HEK293T (cell line): ENCODE measurements at regions not wholly inside any gene's neighbourhood (a gene's known extent, or its start where the extent isn't known, plus 50 kb on each side); places are given as distances from the start of the nearest gene placed in this dataset.

Experiments used
- PKNOX1 ChIP-seq: fragments of 450-650 bp; IDR thresholded peaks from 2 replicates; pipeline ENCODE4 v1.6.1; 2016
- TARDBP ChIP-seq: fragments of 450-650 bp; IDR thresholded peaks from 2 replicates; pipeline ENCODE4 v1.6.1; 2016
- ZNF384 ChIP-seq: fragments of 450-650 bp; IDR thresholded peaks from 2 replicates; pipeline ENCODE4 v1.6.1; 2016

- TF ChIP-seq TARDBP: no peak
- no peak for TF ChIP-seq ZNF384
- no peak for TF ChIP-seq PKNOX1
Measured at GRCh38 chr15:39330061-39330460, 250.8 kb upstream of the THBS1 start.
